C1 segment of cervical spinal cord (tissue), 14 donors: ENCODE measurements at regions not wholly inside any gene's neighbourhood (a gene's known extent, or its start where the extent isn't known, plus 50 kb on each side); places are given as distances from the start of the nearest gene placed in this dataset.
A peak's percentile ranks its signal among the peaks of the same experiment; 100 is the strongest.
"Not testable (repeated sequence)": the region's sequence is repeated elsewhere in the genome, so short reads cannot be mapped to it uniquely, and the experiment has no call there.

Experiments used
- DNase-seq, 14 donors: peaks; one replicate each; lab custom pipeline; 2025; lab: John Stamatoyannopoulos, UW

DNA sequence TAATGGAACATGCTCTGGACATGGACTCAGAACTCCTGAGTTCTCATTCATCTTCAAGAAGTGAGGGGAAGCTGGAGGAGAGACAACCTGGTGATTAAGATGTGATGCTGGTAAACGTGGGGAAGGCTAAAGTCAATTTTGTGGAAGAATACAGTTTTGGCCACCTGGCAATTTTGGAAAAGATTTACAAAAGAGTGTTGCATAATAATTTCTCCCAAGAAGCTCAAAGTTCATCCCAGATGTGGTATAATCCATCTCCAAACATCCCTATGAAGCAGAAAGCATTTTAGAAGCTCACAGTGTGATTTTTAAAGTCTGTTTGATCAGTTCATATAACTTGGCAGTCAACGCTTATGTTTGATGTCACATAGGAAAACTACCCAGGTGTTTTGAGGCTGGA is 208.7 kb downstream of the LMX1A start:
- no peak for DNase-seq

DNA sequence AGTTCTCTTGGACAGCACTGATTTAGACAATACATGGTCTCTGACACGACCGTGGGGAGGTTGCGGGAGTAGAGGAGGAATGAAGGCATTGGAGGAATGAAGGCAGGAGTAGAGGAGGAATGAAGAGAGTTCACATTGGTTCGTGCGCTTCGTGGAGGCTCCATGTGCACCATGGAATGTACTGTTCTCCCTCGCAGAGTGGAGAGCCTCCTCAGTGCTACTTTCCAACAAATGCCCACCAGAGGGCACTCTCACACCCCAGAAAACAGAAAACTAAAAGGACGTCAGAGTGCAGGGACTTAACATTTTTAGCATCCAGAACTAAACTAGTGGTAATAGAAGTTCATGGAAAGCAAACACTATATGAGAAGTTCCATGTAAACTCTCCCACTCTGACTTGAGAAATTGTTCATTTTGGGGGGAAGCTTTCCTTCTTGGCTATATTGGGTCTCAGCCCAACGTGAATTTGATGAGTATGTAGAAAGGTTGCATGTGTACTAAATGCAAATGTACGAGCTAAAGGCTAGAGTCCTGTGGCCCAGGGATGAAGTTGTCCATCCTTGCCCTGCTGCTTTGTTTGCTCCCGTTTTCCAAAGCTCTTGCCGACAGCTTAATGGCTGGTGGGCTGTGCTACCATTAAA is 211.6 kb downstream of the LMX1A start:
- DNase-seq = peak in 7 of 14 donors; percentile 9 to 28 (median 16)

DNA sequence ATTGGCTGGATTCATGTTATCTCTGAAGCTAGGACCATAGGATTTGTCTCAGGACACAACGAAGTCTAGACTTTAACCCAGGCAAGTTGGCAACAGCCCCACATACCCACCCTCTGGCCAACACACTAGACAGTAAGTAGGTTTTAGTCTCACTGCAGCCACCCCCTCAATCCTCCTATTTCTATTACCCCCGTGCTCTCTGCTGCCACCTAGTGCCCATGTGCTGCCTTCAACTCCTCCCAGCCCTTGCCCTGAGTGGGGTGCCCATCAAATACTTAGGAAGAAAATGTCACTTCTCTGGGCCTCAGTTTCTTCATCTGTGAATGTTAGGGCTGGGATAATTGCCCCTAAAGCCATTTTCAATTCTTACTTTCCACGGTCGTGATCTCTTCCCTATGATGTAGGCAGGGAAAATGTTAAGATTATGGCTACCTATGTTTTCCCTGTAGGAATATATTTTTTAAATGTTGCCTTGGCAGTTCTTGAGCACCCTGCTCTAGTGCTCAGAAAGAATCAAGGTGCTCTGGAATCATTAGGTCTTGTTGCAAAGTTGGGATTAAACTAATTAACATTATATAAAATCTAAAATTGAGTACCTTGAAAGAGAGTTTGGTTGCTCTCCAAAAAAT is 213.0 kb downstream of the LMX1A start:
- no peak for DNase-seq

DNA sequence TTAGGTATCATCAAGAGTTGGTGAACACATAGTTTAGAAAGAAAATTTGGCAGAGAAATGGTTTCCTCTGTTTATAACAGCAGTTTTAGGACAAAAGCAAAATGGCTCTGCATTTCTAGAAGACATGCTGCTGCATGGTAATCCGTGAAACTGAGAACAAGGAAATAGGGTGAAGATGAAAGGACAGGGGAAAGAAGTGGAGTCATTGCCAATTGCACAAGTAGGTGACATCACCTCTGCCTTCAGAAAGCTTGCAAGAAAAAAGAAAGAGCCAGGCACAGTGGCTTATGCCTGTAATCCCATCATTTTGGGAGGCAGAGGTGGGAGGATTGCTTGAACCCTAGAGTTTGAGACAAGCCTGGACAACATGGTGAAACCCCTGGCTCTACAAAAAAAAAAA is 217.6 kb downstream of the LMX1A start:
- no peak for DNase-seq

DNA sequence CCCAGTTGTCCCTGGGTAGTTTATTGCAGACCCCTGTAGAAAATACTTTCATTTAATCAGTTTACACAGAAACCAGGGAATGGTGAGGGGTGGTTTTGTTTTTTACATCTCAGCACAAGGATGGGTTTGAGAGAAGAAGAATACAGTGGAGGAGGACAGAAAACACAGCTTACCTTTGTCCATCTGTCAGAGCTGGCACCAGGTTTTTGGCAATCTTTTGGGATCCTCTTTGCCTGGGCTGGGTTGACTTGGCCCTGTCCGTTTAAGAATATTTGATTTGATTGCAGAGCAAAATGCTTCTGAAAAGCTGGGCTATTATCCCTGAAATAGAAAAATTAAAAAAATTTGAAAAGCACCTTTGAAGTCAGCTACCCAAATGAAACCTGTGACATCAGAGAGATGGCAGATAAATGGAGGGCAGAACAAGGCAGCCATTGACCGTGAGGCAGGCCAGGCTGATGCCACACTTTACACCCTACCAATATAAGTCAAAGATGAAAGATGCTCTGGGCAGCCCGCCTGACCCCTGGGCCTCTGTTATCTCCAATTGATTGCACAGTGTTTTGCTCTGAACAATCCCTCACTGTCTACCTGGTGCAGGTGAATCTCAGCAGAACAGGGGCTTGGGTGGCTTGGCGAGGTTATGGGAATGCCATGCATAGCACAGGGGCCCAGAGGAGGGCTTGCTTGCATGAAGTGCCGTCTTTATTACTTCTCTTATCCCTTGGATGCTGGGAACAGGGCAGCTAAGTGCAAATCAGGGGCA is 218.8 kb downstream of the LMX1A start:
- DNase-seq = peak in 1 of 14 donors; percentile 48

DNA sequence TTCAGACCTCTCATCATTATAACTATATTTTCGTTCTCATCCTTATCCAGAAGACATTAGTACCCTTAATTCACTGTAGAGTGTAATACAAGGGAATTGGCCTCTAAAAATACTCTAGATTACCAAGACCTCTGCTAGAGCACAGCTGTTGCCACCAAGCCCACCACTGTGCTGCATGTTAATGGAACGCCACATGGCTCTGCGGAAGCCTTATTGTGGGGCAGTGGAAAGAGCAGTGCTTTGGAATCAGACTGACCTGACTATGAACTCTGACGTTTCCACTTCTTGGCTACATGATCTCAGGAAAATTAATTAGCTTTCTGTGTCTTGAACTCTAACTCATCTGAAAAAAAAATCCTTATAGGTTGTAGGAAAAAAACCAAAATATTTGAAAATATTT is 222.1 kb downstream of the LMX1A start:
- no peak for DNase-seq

DNA sequence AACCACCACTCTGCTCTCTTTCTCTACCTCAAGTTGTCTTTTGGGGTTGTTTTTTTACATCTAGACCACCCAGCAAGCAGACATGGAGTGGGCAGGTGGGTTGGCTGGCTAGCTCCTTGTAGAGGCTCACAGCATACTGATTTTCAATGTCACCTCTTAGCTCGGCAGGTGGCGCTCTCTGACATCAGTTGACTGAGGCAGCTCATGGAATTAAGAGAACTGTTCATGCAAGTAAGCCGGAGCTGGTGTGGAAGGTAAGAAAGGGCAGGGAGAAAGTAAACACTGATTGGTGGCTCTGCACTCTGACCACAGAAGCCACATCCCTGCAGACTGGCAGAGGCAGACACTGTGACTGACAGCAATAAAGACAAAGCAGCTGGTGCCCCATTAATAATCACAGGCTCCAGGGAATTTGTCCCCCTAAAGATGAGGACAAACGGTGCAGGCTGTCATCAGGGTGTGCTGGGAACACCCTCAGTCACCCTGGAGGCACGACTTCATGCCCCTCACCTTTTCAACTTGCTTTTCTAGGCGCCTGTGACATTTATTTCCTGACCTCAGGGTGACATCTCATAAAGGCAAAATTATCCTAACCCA is 226.8 kb downstream of the LMX1A start:
- DNase-seq = peak in 9 of 14 donors; percentile 6 to 41 (median 23)

DNA sequence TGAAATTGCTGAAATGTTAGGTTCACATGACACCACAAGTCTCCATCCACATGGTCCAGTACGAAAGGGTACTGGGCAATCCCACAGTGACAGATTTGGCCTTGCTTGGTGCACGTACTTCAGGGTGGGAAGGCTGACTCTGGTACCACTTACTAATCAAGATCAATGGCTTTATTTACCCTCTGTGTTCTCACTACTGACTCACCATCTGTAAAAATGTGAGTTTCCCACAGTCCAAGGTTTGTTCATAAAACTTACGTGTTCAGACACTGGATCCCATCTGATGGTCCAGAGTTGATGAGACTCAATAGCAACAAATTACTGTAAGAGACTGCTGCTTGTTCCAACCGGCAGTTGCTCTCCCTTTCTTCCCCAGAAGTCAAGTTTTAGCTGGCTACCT is 231.7 kb downstream of the LMX1A start:
- DNase-seq = no peak

DNA sequence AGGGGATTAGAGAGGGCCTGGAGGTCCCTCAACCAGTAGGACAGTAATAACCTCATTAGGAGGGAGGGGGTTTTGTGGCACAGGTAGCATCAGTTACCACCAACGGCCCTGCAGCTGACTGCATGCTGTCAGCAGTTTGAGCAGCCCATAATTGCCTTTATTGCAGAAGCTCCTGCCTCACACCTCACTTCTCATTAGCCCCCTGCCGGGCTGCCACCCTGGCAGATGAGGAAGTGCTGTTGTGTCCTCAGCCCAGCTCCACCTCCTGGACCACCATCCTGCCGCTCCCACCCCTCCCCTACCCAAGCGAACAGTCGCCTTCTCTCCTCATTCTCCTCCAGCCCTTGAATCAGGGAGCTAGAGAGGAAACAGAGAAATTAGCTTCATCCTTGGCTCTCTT is 237.4 kb downstream of the LMX1A start:
- no peak for DNase-seq

DNA sequence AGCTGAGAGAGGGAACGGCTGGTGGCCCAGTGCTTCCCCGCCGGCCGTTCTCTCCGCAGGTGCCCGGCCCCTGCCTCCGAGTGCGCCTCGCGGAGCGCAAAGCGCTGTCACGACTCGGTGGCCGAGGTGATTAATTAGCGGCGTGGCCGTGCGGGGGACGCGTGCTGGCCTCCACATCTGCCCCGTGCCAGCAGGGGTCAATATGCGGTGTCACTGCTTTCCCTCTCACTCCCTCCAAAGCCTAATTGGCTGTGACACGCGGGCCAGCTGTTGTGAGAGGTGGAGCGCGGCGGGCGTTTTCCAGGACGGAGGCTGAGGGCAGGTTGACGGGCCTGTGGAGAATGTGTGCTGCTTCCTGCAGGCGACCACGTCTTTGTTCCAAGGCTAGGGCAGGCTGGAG is 239.0 kb downstream of the LMX1A start:
- no peak for DNase-seq

DNA sequence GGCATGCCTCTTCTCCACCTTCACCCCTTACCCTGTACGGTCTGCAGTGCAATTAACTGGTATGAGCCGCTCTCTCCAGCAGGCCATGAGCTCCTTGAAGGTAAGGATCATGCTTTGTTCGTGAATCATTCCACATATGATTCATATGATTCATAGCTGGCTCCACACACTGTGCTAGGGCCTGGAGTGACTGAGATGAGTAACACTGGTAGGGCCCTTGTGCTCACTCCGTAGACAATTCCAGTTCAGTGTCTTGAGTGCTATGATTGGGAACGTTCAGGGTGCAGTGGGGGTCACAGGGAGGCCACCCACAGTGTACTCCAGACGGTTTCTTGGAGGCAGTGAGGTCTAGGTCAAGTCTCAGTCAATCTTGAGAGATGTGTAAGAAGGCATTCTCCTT is 239.8 kb downstream of the LMX1A start:
- no peak for DNase-seq

DNA sequence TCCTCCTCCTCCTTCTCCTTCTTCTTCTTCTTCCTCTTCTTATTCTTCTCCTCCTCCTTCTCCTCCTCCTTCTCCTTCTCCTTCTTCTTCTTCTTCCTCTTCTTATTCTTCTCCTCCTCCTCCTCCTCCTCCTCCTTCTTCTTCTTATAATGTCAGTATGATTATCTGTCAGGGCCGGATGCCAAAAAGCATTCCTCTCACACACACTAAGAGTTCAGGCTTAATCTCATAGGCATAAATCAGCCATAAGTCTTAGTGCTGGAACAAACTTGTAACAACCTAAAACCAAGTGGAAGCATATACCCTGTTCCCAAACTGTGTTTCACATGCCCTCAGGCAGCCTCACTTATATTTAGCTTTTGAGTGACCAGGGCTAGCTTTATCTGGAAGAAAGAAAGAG is 240.3 kb downstream of the LMX1A start:
- no peak for DNase-seq

DNA sequence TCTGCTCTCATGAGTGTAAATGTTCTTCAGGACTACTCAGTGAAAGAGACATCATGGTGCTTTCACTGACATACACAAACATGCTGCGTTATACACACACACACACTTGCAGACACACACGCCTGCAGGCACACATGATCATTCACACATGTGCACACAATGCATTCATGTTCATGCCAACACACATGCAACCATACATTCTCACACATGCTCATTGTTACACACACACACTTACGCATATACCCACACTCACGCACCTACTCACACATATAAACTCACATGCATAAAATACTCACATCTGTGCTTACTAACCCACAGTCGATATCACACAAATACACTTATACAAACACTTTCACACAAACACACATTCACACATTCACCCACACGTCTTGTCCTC is 241.6 kb downstream of the LMX1A start:
- DNase-seq = no peak

DNA sequence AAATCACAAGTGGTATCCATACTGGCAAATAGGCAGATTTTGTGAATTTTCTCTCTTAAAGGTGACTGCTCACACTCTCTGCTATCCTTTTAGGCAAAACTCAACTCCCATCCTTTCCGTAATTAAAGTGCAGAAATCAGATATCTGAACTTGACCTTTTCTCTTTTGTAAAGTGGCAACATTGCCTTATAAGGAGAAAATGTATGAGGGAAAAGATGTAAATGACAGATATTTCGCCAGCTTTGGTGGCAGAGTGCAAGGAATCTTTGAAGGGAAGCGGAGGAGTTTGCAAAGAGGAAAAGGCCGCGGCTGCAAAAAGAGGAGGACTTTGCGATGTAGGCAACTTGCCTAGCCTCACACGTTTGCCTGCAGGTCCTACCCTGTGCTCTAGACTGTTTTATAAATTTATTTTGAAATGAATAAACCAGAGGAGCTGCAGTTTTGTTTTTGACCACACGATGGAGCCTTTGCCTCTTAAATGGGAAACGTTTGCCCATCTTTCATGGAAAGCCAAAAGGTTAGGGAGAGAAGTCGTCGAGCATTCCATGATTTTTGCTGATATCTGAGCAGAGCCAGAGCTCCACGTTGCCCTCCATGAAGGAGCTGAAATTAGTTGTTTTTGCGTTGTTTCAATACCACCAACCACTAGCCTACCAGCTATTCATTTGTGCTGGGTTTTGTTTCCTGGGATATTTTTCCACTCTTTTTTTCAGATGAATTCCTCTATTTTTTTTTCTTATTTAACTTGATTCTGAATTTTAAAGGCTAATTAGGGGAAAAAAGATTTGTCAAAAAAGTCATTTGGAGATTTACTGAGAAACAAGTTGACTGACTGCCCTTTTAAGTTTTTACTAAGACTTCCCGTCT is 242.3 kb downstream of the LMX1A start:
- peak in 5 of 14 donors; percentile 1 to 15 (median 2) for DNase-seq

DNA sequence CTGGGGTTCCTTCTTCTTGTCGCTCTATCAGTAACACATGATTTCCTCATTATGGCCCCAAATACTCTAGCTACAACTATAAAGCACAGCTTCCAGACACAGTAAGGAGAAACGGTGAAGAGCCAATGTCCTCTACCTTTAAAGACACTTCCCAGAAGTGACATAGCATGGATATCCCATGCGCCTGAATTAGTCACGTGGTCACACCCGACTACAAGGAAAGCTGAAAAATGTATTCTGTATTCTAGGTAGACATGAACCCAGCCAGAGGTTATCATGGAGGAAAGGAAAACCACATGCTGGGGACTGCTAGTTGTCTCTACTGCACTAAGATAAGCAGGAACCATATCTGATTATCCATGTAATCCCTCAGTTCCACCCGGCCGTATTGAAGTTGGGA is 244.3 kb downstream of the LMX1A start:
- DNase-seq = no peak

DNA sequence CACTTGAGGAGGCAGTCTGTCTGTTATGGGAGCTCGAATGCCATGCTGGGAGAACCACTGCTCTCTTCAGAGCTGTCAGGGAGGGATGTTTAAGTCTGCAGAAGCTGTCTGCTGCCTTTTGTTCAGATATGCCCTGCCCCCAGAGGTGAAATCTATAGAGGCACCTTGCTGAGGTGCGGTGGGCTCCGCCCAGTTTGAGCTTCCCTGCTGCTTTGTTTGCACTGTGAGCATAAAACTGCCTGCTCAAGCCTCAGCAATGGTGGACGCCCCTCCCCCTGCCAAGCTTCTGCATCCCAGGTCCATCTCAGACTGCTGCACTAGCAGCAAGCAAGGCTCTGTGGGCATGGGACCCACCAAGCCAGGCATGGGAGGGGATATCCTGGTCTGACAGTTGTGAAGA is 247.5 kb downstream of the LMX1A start:
- no peak for DNase-seq

DNA sequence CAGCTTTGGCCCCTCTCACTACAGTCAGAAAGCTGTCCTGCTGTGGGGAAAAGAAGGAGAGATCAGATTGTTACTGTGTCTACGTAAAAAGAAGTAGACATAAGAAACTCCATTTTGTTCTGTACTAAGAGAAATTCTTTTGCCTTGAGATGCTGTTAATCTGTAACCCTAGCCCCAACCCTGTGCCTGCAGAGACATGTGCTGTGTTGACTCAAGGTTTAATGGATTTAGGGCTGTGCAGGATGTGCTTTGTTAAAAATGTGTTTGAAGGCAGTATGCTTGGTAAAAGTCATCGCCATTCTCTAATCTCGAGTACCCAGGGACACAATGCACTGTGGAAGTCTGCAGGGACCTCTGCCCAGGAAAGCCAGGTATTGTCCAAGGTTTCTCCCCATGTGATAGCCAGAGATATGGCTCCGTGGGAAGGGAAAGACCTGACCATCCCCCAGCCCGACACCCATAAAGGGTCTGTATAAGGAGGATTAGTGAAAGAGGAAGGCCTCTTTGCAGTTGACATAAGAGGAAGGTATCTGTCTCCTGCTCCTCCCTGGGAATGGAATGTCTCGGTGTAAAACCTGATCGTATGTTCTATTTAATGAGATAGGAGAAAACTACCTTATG is 263.9 kb downstream of the LMX1A start:
- DNase-seq = not testable (repeated sequence)

DNA sequence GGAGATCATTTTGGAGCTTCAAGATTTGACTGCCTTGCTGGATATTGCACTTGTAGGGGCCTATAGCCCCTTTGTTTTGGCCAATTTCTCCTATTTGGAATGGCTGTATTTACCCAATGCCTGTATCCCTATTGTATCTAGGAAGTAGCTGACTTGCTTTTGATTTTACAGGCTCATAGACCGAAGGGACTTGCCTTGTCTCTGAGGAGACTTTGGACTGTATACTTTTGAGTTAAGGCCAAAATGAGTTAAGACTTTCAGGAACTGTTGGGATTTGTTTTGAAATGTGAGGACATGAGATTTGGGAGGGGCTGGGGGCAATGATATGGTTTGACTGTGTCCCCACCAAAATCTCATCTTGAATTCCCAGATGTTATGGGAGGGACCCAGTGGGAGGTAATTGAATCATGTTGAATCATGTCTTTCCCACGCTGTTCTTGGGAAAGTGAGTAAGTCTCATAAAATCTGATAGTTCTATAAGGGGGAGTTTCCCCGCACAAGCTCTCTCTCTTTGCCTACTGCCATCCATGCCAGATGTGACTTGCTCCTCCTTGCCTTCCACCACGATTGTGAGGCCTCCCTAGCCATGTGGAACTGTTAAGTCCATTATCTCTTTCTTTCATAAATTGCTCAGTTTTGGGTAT is 276.1 kb downstream of the LMX1A start:
- DNase-seq = no peak

DNA sequence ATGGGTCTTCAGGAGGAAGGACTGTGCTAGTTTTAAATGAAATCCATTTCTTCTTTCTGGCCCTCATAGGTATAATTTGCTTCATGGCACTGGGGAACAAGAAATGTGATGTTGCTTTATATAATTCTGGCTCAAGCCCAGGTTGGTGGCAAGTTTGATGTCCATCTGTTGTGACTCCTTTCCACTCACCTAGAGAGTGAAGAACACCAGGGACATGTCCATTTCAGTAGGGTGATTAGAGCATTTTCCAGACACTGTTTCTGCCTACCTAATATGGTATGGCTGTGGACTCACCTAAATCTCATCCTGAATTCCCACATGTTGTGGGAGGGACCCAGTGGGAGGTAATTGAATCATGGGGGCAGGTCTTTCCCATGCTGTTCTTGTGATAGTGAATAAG is 278.1 kb downstream of the LMX1A start:
- DNase-seq = no peak

DNA sequence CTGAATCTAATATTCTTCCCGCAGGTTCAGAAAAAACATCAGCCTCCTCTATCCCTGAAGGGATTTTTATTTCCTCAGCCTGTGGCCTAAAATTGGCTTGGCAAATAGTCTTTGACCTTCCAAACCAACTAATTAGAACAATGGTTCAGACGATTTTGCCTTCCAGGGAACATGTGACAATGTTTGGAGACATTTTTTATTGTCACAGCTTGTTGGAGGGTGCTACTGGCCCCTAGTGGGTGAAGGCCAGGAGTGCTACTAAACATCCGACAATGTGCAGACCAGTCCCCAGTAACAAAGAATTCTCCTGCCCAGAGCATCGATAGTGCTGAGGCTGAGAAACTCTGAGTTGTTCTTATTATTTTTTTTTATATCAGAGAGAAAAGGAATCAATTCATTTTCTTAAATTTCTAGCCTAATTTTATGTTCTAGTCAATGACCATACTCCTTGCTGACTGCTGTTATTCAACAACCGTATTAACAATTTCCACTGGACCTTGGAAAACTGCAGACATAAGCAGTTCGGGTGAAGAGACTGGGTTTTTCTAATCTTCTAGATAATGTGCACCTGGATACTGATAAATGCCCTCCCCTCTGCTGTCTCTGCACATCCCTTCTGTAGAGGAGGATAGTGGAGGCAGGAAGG is 280.7 kb downstream of the LMX1A start:
- no peak for DNase-seq
